ENCODE measurements at regions not wholly inside any gene's neighbourhood (a gene's known extent, or its start where the extent isn't known, plus 50 kb on each side); places are given as distances from the start of the nearest gene placed in this dataset.
"Not testable (repeated sequence)": the region's sequence is repeated elsewhere in the genome, so short reads cannot be mapped to it uniquely, and the experiment has no call there.

DNA sequence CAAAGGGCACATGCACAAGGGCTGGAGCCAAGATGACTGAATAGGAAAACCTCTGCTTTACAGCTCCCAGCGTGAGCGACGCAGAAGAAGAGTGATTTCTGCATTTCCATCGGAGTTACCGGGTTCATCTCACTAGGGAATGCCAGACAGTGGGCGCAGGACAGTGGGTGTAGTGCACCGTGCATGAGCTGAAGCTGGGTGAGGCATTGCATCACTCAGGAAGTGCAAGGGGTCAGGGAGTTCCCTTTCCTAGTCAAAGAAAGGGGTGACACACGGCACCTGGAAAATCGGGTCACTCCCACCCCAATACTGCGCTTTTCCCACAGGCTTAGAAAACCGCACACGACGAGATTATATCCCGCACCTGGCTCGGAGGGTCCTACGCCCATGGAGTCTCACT lies 64.5 kb upstream of the HTR1E start:
- H3K4me3 ChIP-seq (ENCODE audit: low read length); DNase-seq (ENCODE audit: low read depth): not testable (repeated sequence)

DNA sequence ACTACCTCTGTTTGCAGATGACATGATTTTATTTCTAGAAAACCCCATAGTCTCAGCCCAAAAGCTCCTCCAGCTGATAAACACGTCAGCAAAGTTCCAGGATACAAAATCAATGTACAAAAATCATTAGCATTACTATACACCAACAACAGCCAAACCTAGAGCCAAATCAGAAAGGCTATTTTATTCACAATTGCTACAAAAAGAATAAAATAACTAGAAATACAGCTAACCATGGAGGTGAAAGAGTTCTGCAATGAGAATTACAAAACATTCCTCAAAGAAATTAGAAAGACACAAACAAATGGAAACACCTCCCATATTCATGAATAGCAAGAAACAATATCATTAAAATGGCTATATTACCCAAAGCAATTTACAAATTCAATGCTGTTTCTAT lies 65.6 kb upstream of the HTR1E start:
- H3K4me3 ChIP-seq (ENCODE audit: low read length): no peak overlapping the region
- TF ChIP-seq, protein P1, sequence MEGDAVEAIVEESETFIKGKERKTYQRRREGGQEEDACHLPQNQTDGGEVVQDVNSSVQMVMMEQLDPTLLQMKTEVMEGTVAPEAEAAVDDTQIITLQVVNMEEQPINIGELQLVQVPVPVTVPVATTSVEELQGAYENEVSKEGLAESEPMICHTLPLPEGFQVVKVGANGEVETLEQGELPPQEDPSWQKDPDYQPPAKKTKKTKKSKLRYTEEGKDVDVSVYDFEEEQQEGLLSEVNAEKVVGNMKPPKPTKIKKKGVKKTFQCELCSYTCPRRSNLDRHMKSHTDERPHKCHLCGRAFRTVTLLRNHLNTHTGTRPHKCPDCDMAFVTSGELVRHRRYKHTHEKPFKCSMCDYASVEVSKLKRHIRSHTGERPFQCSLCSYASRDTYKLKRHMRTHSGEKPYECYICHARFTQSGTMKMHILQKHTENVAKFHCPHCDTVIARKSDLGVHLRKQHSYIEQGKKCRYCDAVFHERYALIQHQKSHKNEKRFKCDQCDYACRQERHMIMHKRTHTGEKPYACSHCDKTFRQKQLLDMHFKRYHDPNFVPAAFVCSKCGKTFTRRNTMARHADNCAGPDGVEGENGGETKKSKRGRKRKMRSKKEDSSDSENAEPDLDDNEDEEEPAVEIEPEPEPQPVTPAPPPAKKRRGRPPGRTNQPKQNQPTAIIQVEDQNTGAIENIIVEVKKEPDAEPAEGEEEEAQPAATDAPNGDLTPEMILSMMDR (conservative IDR thresholded peaks at IDR 0.05; ENCODE audit: low read depth, low read length): no peak
- DNase-seq (ENCODE audit: low read depth): no peak

DNA sequence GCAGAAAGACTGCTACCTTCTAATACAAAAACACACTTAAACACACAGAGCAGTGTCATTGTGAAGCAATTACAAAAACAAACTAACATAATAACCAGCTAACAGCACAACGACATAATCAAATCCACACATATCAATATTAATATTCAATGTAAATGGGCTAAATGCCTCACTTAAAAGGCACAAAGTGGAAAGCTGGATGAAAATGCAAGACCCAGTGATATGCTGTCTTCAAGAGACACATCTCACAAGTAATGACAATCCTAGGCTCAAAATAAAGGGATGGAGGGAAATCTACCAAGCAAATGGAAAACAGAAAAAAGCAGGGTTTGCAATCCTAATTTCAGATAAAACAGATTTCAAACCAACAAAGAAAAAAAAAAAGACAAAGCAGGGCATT lies 67.8 kb upstream of the HTR1E start:
- TF ChIP-seq, protein P1 (conservative IDR thresholded peaks at IDR 0.05; ENCODE audit: low read depth, low read length): no peak
- no peak overlapping the region for H3K4me3 ChIP-seq (ENCODE audit: low read length)
- no peak for DNase-seq (ENCODE audit: low read depth)

DNA sequence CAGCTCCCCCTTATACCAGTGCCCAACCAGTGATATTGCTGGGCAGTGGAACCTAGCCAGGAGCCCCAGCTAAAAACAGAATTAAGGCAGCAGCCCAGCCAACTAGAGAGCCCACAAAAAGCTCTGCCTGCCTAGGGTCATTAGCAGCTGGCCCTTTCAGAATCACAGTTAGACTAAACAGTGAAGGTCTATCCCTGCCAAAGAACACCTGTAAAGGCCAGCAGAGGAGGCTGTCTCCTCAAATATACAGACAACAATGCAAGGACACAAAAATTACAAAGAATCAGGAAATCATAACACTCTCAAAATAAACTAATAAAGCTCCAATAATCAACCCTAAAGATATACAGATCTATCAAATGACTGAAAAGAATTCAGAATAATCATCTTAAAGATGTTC lies 77.8 kb upstream of the HTR1E start:
- H3K4me3 ChIP-seq (ENCODE audit: low read length): no peak overlapping the region
- DNase-seq (ENCODE audit: low read depth): no peak
- TF ChIP-seq, protein P1 (conservative IDR thresholded peaks at IDR 0.05; ENCODE audit: low read depth, low read length): peak; percentile 48

DNA sequence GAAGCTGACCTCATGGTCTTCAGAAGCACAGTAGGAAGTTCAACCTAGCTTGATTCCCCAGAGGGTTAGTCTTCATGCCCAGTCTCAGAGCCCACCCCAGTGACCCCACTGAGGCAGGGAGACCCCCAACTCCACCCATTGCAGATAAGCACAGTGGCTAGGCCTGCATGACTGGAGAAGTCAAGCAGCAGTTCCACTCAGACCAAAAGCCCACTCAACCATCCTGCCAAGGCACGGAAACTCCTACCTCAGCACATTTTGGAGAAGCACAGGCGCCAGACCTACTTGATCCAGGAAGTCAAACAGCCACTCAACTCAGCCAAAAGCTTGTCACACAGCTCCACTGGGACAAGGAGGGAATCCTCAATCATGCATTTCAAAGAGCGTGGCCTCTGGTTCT lies 78.4 kb upstream of the HTR1E start:
- TF ChIP-seq, protein P1 (conservative IDR thresholded peaks at IDR 0.05; ENCODE audit: low read depth, low read length): no peak
- no peak overlapping the region for H3K4me3 ChIP-seq (ENCODE audit: low read length)
- no peak for DNase-seq (ENCODE audit: low read depth)

DNA sequence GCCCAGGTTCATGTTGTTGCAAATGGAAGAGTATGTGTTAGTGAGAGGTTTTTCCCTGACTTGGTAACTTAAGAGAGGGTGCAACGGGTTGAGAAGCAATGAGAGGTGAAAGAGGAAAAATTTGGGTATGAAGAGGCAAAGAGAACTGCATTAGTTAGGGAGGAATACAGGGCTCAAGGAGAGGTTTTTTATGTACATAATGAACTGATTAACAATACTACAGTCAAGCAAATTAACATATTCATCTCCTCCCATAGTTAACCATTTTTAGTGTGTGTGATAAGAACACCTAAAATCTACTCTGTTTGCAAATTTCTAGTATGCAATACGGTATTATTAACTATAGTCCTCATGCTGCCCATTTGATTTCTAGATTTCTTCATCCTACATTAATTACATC lies 79.5 kb upstream of the HTR1E start:
- DNase-seq (ENCODE audit: low read depth): no peak
- TF ChIP-seq, protein P1 (conservative IDR thresholded peaks at IDR 0.05; ENCODE audit: low read depth, low read length): no peak
- no peak overlapping the region for H3K4me3 ChIP-seq (ENCODE audit: low read length)

DNA sequence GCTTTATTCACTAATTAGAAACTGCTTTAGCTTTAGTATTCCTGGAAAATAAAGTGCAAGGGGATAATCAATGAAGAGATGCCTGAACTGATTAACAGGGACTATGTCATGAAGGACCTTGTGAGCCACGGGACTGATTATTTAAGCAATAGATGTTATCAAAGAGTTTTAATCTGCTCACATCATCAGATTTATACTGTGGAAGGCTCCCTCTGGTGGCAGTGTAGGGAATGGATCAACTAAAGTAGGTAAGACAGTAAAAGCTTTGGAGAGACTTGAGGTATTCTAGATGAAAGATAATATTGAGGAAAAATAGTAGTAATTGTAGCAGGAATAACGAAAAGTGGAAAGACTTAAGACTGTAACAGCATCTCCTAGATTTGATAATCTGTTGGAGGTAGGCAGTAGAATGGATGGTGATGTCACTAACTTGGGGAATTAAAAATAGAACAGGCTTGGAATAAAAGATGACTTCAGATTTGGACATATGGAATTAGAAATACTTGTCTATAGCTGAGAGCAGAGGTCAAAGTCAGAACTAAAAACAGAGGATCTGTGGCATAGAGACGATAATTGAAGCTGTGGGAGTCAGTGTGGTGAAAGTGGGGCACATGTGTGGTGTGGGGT lies 80.3 kb upstream of the HTR1E start:
- no peak overlapping the region for H3K4me3 ChIP-seq (ENCODE audit: low read length)
- TF ChIP-seq, protein P1 (conservative IDR thresholded peaks at IDR 0.05; ENCODE audit: low read depth, low read length): peak; percentile 87
- peak; percentile 15 for DNase-seq (ENCODE audit: low read depth)

DNA sequence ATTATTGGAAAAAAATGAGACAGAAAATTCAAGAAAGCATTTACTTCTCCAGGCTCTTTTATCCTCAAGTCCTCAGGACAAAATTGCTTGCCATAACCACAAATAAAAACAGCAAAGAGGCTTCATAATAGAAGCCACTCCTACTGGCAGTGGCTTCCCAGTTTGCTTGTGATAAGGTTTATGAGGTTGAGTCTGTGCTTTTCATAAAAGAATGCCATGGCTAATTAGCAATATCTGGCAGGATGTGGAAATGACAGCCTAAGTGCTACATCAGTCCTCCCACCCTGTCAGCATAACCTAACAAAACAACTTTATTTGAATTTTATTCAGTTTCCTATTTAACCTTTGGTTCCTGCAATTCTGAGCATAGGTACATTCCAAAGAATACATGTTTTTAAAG lies 80.9 kb upstream of the HTR1E start:
- DNase-seq (ENCODE audit: low read depth): no peak
- TF ChIP-seq, protein P1 (conservative IDR thresholded peaks at IDR 0.05; ENCODE audit: low read depth, low read length): no peak
- no peak overlapping the region for H3K4me3 ChIP-seq (ENCODE audit: low read length)

Measured in retinal pigment epithelial cell (primary cell).